ENCODE measurements at regions not wholly inside any gene's neighbourhood (a gene's known extent, or its start where the extent isn't known, plus 50 kb on each side); places are given as distances from the start of the nearest gene placed in this dataset.
"Not testable (repeated sequence)": the region's sequence is repeated elsewhere in the genome, so short reads cannot be mapped to it uniquely, and the experiment has no call there.

DNA sequence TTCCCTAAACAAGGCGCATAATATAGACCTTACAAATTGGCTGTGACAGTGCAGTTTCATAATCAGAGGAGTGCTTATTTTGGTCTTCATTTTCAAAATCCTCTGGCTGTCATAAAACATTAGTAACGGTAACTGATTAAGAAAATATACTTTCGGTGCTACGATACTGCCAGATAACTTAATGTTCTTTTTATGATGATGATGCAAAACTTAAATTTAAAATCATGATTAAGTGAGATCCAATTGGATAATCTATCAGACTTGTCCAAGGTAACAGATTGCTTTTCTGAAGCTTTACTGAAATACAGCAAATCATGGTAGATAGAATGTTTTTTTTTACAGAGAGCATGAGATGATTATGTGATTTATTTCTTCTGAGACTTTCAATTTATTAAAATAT lies 364.2 kb upstream of the CNTN3 start:
- DNase-seq (ENCODE audit: low spot score): no peak

DNA sequence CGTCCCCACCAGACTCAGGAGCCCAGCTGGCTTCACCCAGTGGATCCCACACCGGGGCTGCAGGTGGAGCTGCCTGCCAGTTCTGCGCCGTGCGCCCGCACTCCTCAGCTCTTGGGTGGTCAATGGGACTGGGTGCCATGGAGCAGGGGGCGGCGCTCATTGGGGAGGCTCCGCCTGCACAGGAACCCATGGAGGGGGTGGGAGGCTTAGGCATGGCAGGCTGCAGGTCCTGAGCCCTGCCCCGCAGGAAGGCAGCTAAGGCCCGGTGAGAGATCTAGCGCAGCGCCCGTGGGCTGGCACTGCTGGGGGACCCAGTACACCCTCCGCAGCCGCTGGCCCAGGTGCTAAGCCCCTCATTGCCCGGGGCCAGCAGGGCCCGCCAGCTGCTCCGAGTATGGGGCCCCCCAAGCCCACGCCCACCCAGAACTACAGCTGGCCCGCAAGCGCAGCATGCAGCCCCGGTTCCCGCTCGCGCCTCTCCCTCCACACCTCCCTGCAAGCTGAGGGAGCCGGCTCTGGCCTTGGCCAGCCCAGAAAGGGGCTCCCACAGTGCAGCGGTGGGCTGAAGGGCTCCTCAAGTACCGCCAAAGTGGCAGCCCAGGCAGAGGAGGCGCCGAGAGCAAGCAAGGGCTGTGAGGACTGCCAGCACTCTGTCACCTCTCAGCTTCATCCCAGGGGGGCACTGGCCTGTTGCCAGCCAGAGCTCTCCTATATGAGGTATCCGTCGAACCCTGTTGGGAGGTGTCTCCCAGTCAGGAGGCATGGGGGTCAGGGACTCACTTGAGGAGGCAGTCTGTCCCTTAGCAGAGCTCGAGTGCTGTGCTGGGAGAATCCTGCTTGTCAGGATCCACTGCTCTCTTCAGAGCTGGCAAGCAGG lies 370.8 kb upstream of the CNTN3 start:
- not testable (repeated sequence) for DNase-seq (ENCODE audit: low spot score)

DNA sequence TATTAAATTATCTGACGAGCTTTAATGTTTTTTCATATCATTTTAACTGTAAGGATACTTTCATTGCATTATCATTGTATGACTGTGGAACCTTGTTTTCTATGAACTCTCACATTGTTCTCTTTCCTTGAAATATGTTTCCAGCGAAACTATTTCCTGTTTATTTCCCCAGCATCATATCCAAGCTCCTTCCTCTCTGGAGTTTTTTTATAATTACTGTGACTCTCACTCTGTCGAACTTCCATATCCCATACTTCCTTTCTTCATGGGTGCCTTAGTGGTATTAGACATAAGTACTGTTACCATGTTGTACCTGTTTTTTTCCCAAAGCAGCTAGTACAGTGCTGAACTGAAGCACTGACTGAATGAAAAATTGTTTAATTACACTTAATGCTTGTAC lies 373.6 kb upstream of the CNTN3 start:
- DNase-seq (ENCODE audit: low spot score): no peak

DNA sequence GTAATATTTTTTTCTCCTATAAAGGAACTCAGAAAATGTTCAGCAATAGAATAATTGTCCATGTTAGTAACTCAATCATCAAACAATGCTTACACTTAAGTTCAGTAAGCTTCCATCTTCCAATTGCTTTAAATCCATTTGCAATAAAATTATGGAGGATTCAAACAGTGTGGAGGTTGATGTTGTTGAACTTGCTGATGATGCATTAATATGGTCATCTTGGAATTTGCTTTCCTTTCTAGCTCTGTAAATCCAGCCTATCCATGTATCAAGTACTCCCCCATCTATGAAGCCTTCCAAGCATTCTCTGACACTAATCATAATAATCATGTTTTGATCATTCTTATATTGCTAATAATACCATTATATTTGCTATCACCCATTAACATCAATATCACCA lies 378.4 kb upstream of the CNTN3 start:
- DNase-seq (ENCODE audit: low spot score): no peak

DNA sequence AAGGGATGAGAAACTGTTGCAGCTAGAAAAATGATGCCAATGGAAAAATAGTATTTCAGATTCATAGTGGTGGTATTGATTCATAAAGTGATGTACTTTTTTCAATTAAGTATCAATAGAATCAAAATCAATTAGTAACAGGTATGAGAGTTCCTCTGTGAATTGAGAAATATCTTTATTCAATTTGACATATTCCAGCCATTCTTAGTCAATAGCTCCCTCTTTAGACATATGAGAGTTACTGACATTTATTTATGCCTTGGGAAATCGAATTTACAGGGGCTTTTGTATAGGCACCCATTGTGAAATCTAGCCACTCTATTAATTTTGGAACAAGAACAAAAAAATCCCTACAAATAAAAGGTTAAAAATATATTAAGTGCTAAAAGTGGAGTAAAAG lies 386.9 kb upstream of the CNTN3 start:
- DNase-seq (ENCODE audit: low spot score): peak; percentile 38

DNA sequence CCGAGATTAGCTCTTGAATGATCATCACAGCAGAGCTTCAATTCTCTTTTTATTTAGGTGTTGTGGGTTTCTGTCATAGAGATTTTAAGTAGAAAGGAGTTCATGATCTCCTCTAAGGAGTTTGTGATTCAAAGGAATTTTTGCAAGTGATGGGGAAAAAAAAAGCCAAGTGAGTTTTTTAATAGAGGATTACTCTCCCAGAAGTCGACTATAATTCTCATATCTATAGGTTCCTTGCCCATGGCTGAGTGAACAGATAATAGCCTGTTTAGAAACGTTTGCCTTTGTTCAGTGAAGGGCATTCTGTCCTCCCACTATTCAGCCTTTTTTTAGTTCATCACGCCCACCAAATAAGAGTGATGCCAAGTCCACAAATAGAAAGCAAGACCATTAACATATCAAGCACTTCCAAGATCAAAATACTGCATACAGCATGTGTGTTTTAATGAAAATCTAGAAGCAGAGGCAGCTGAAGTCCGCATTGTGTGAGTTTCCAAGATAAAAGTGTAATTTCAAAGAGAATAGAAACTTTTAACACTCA lies 398.4 kb upstream of the CNTN3 start:
- no peak for DNase-seq (ENCODE audit: low spot score)

DNA sequence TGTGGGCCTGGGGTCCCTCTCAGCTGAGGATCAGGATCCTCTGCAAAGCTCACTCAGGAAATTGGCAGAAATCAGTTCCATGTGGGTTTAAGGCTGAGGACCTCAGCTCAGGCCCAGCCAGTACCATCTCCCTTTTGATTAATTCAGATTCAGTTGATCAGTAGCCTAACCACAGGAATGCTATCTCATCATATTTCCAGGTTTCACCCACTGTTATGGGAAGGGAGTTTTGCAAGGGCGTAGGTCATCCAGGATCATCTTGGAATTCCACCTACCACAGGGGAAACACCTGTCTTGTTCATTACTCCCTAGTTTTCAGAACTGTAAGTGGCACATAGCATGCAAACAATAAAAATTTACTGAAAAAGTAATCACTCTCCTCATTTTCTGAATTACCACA lies 399.5 kb upstream of the CNTN3 start:
- DNase-seq (ENCODE audit: low spot score): no peak

DNA sequence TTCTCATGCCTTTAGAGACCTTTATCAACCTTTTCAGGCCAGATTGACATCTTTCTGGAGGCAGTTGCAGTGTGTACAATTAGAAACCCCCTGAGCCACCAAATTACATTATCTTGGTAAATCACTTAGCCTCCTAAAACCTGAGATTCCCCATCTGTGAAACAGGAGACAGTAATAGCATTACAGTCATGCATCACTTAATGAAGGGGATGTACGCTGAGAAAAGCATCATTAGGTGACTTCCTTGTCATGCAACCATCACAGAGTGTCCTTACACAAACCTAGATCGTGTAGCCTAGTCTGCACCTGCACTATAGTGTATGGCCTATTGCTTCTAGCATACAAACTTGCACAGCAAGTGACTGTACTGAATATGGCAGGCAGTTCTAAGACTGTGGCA lies 400.8 kb upstream of the CNTN3 start:
- DNase-seq (ENCODE audit: low spot score): no peak

DNA sequence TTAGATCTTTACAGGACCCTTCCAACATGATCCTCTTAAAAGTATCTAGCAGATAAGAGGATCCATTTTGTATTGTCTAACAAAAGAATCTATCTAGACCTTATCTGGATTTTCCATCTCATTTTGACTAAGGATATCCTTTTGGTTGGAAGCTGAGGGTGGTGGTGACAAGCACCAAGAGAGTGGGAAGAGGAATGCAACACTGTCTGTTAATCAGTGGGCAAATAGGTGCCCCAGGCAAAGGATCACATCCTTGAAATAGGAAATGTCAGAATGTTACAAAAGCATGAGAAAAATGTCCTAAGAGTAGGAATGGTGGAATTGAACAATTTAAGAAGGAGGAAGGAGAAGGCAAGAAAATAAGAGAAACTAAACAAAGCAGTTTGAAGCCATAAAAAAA lies 420.7 kb upstream of the CNTN3 start:
- DNase-seq (ENCODE audit: low spot score): no peak

DNA sequence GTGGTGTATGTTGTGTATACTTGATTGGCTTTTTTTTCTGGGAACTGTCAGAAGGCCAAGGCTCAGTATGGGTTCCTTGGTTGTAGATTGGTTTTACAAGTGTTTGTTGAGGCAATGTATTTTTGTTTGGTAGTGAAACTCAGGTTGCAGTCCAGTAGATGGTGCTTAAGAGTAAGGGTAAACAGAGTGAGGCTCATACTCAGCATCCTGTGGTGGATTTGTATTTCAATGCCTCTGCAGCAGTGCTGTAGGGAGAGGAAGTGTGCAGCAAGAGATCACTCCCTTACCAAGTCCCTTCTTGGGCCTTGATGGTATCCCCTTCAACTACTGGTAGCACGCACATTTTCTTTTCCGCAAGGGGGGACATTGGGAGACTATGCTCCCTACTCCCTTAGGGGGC lies 428.5 kb upstream of the CNTN3 start:
- no peak for DNase-seq (ENCODE audit: low spot score)

DNA sequence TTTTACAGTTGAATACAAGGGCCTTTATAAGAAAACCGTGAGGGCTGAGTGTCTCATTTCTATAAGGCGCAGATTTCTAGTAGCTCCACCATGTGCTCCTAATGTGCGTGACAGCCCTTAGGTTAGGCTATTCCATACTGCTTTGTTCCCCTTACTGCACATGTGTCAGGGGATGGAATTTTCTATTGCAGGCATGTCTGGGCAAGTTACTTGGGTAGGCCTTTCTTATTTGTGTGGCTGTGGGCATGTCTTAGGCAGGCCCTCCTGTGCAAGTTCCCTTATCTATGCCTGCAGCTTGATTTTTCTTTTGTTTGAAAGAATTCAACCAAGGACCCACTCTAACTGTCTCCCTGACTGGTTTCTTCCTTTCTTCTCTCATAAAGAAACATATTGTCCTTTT lies 434.2 kb upstream of the CNTN3 start:
- DNase-seq (ENCODE audit: low spot score): no peak

DNA sequence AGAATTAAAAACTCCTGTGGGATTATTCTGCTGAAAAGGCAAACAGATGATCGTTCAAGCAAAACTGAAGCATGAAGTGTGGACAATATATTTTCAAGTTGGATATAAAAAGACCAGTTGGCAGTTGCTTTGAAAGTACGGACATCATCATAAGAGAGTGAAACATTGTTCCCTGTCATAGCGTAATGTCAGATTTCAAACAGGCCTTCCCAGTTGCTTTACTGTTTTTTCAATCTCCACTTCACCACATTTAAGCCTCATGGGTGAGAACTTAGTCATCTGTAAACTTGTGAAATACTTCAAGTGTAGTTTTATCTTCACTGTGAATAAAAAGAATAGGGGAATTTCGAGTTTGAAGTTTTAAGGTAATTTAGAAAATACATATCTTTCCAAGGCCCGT lies 435.1 kb upstream of the CNTN3 start:
- no peak for DNase-seq (ENCODE audit: low spot score)

DNA sequence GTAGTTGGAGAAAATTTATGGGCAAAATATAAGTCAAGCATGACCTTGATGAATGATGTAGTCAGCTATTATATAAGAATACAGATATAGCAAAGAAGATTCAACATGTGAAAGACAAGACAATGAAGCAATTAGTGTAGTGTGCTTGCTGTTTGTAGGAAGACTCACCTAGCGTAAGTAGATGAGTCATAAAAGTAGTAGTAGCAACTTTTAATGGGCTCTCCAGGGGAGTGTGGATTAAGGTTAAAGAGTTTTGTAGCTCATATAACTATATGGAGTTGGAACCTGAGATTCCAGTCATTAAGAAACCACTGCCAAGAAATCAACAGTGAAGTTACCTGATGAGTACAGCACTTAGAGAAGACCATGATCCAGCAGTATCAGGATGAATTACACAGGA lies 444.7 kb upstream of the CNTN3 start:
- DNase-seq (ENCODE audit: low spot score): no peak

DNA sequence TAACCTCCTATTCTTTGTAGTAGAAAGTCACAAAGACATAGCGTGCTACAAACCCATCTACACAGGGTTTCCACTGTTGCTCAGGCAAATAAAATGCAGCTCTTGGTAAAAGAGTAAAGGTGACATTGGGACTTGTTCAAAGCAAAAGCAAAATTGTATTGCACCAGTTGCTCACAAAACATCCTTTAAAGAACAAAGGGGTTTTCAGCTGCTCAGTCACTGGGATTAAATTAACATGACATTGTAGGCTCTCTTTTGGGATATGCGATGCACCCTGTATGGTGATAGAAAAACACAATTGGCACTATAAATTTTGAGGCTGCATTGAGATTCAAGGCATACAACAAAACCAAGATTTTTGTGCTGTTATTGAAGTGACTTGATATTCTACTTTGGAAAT lies 447.3 kb upstream of the CNTN3 start:
- no peak for DNase-seq (ENCODE audit: low spot score)

DNA sequence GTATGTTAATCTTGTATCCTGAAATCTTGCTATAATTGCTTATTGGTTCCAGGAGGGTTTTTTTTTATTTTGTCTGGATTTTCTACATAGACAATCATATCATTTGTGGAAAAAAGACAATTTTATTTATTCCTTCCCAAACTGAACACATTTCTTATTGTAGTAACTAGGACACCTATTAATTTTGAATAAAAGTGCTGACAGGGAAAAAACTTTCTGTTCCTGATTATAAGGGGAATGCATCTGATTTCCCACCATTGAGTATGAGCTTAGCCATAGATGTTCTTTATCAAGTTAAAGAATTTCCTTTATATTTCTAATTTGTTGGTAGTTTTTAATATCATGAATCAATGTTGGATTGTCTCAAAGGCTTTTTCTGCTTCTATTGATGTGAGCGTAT lies 460.7 kb upstream of the CNTN3 start:
- no peak for DNase-seq (ENCODE audit: low spot score)

DNA sequence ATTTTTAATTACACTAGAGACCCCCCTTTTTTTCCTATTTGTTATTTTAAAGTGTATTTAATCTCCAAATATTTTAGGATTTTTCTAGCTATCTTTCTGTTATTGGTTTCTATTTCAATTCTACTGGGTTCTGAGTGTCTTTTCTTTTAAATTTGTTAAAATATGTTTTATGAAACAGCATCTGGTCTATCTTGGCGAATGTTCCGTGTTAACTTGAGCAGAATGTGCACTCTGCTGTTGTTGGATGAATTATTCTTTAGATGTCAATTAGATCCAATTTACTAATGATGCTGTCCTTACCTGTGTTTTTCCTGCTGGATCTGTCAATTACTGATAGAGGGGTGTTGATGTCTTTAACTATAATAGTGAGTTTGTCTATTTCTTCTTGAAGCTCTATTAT lies 462.0 kb upstream of the CNTN3 start:
- DNase-seq (ENCODE audit: low spot score): no peak

DNA sequence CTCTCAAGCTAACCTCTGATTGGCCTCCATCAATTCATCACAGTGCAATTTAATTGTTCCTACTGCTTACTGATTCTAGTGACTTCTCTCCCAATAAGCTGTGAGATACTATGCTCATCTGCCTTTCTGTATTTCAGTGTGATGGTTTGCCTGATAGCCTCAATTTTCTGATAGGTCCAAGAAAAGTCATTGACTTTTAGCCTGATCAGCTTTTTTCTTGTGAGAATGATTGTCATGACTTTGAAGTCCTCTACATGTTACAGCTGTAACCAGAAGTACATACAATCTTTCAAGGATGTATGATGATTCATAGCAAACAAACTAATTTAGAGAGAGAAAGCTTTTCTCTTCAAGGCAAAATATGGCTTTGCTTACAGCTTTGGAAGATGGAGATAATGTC lies 463.8 kb upstream of the CNTN3 start:
- DNase-seq (ENCODE audit: low spot score): no peak

DNA sequence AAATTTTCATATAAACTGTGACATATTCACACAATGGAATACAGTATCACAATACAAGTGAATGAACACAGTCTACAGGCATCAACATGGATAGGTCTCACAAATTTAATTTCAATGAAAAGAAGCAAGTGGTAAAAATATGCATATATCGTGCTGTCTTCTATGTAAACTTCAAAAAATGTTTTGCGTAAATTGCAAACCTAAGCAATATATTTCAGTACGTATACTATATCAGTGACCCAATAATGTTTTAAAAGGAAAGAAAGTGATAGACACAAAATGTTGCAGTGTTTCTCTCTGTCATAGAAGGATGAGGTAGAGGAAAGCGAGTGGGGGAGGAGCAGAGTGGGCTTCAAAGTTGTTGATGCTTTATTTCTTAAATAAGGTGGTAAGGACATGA lies 468.4 kb upstream of the CNTN3 start:
- no peak for DNase-seq (ENCODE audit: low spot score)

DNA sequence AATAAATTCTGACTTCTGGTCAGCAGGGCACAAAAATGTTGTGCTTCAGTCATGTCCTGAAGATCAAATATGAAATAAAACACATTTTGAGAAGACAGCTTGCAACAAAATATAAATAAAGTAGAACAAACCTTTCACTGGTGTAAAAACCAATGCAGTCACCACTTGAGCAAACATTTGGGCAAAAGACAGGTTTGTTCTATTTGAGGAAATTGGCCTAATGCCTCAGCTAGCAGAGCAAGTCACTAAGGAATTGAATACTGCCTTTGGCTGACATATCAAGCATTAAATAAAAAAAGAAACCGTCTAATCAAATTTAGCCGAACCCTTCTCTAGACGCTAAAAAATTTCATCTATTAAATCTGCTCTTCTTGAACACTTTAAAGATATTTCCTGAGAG lies 475.4 kb upstream of the CNTN3 start:
- no peak for DNase-seq (ENCODE audit: low spot score)

DNA sequence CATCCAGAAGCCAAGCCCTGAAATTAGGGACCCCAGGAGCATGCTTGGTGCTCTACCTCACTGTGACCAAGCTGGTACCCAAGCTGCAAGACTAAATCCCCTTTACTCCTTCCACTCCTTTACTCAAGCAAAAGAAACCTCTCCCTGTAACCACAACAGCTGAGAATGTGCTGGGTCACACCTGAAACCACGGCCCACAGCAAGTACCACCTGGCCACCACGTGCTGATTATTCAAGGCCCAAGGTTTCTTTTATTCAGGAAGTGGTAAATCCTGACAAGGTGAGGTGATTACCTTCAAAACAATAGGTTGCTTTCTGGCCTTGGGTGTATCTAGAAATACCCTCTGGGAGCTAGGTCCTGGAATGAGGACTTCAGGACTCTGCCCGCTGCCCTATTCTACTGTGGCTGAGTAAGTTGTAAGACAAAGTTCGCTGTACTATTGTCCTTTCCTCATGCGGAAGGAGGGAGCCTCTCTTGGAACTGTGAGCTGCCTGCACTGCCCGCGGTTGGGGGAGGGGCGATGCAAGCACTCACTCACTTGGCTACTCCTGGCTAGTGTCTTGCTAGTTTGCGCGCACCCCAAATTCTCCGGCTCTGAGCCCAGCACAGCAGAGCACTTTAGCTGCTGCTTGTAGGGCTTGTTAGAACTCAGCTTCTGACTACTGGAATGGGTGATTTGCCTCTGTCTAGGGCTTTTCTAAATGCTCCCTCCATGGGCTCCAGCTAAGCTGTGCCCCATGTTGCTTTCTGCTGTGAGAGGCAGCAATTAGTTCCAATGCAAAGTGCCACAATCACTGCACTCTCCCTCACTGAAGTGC lies 487.1 kb upstream of the CNTN3 start:
- no peak for DNase-seq (ENCODE audit: low spot score)

DNA sequence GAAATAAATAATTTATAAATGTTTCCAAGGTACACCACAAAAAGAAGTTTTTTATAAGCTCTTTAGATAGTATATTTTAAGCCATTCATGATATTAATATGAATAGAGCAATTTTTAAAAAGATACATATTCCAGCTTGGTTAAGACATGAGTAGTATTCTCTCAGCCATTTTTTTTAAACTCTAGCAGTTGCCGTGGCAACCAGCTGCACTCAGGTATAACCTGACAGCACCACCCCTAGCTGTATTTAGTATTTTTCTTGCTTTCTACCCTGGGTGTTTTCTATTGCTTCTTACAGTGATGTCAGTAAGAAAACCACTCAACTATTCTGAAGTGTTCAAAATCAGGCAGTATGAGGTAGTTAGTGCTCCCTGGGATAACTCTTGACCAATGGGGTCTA lies 496.3 kb upstream of the CNTN3 start:
- DNase-seq (ENCODE audit: low spot score): no peak

DNA sequence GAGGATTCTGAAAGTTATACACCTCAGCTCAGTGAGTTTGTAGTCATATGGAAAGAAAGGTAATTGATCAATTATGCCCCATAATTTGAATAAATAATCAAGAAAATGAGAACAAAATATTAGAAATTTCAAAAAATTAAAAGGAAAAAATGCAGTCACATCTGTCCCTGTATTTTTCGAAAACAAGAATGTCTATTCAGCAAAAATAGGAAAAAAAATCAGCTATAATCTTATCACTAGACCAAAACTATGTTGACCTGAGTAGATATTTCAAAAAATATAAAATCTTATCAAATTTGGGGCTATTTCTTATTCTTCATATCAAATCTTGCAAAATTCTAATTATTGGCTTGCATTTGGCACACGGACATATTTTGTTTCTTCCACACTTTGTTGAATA lies 501.2 kb upstream of the CNTN3 start:
- DNase-seq (ENCODE audit: low spot score): no peak

DNA sequence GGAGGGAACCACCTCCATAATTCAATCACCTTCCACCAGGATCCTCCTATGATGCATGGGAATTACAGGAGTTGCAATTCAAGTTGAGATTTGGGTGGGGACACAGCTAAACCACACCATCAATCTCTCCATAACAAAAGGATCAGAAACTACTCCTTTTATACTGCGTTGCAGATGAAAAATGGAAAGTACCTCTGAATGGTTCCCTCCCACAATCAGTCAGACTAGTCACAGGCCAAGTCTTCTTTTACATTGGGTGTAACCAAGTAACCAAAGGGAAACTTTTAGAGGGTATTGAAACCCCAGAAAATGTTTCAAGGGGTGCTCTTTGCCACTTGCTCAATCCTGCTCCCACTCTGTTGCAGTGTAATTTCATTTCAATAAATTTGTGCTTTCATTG lies 504.3 kb upstream of the CNTN3 start:
- DNase-seq (ENCODE audit: low spot score): no peak
